OCI-LY1 (cell line): ENCODE measurements at regions not wholly inside any gene's neighbourhood (a gene's known extent, or its start where the extent isn't known, plus 50 kb on each side); places are given as distances from the start of the nearest gene placed in this dataset.

Experiments used
- EZH2 ChIP-seq: fragments of 200-600 bp; sonication (generic), shearing (Covaris generic); IDR thresholded peaks from 2 replicates; pipeline ENCODE4 v1.8.0; 2017; ENCODE audit warnings: borderline replicate concordance, mixed run types, mild to moderate bottlenecking, antibody characterized with exemption, low read length, moderate library complexity, mixed read lengths
- TF ChIP-seq, protein P1 (sequence below): fragments of 200-600 bp; sonication (generic), shearing (Covaris generic); IDR thresholded peaks from 2 replicates; pipeline ENCODE4 v1.5.1; 2017; ENCODE audit warnings: mild to moderate bottlenecking, antibody characterized with exemption, low read length, moderate library complexity, mixed read lengths

DNA sequence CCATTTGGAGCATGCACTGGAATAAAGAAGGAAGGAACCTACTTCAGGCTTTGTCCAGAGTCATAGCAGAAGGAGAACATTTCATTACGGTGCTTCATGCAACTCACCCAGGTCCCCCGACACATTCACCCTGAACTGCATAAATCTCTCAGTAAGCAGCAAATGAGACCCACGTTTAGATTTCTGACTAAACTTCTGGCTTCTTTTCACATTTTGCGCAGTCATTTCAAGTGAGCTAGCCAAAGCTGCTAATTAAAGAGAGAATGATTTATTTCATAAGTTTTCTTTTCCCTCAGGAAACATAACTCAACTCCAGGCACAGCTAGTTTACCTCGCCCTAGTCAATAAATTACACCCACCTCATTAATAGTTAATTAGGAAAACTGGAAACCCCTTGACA is 88.6 kb upstream of the GAS1 start:
- TF ChIP-seq, protein P1, sequence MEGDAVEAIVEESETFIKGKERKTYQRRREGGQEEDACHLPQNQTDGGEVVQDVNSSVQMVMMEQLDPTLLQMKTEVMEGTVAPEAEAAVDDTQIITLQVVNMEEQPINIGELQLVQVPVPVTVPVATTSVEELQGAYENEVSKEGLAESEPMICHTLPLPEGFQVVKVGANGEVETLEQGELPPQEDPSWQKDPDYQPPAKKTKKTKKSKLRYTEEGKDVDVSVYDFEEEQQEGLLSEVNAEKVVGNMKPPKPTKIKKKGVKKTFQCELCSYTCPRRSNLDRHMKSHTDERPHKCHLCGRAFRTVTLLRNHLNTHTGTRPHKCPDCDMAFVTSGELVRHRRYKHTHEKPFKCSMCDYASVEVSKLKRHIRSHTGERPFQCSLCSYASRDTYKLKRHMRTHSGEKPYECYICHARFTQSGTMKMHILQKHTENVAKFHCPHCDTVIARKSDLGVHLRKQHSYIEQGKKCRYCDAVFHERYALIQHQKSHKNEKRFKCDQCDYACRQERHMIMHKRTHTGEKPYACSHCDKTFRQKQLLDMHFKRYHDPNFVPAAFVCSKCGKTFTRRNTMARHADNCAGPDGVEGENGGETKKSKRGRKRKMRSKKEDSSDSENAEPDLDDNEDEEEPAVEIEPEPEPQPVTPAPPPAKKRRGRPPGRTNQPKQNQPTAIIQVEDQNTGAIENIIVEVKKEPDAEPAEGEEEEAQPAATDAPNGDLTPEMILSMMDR, result no peak
- no peak for TF ChIP-seq EZH2
